COLO829 (cell line): ENCODE measurements at regions not wholly inside any gene's neighbourhood (a gene's known extent, or its start where the extent isn't known, plus 50 kb on each side); places are given as distances from the start of the nearest gene placed in this dataset.

ENCODE experiments used
- DNase-seq: peaks from one replicate; pipeline ENCODE4 v3.0.0; 2012; ENCODE audit warnings: low spot score

DNA sequence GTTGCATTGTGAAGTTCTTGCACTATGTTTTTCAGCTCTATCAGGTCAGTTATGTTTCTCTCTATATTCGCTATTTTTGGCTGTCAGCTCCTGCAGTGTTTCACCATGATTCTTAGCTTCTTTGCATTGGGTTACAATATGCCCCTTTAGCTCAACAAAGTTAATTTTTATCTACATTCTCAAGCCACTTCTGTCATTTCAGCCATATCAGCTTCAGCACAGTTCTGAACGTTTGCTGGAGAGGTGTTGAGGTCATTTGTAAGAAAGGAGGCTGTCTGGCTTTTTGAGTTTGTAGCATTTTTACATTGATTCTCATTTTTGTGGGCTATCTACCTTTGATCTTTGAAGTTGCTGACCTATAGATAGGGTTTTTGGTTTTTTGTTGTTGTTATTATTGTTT lies 573.2 kb upstream of the RGS18 start:
- no peak for DNase-seq

DNA sequence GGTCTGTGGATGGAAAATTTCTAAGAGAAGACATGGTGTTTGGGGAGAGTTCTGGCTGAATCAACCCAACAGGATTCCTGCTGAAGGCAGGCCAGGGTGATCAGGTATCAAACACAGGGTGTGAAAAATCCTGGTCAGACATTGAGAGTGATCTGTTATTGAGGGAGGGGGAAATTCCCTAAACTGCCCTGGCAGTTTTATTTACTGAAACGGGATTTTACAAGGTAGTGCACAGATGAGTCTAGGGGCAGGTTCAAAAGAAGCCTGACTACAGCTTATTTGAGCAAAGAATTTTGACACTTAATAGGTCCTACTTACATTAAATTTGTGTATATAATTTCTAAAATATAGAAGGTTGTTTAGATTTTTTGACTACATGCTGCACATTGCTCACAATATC lies 569.4 kb upstream of the RGS18 start:
- DNase-seq: no peak

DNA sequence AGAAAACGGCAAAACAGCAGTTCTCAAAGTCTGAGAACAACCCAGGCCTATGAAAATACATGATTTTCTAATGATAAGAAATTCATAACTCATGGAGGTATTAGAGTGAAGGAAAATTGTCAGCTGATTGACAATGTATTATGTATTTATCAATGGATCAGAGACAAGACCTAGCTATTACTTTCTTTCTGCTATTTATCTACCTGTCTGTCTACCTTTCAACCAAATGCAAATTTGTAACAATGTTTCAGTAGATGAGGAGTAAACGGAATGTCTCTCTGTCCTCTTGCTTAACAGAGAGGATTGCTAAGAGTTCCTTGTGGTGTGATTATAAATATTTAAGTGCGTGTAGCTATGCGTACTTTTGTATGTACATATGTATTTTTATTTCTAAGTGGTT lies 568.7 kb upstream of the RGS18 start:
- DNase-seq: no peak

- no peak for DNase-seq
Measured at GRCh38 chr1:191590578-191590977, 567.7 kb upstream of the RGS18 start.

DNA sequence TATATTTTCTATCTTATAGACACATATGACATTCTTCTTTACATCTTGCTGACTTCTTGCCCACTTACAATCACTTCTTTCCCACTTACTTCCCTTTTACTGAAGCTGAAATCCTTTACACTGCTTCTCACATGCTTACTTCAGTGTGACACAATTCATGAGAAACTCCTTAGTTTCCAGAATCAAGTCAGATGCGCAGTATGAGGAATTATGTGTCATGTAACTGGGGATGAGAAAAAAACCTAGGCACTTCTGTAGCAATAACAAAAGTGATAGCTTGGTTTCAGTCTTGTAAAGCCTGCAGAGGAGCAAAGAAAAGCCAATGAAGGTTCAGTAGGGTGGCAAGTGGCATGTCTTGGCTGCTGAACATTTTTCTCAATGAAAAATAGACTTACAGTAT lies 566.2 kb upstream of the RGS18 start:
- no peak for DNase-seq

DNA sequence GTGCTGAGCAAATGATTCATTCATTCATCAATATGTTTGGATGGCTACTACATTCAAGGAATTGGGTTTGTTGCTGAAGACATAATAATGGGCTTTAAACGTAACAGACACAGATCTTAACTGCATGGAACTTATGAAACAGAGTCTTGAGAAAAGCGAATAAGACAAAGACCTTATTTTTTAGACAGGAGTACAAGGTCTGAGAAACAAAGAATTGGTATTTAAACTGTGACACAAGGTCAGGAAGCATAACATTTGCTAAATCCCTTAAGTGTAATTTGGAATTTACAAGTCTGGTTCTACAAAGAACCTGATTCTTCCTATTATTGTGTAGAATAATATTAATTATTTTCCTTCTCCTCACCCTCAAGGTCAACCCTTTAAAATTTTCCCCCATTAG lies 565.4 kb upstream of the RGS18 start:
- DNase-seq: peak; percentile 3

GRCh38 chr1:191595170-191595569 lies 563.1 kb upstream of the RGS18 start:
- DNase-seq: no peak

DNA sequence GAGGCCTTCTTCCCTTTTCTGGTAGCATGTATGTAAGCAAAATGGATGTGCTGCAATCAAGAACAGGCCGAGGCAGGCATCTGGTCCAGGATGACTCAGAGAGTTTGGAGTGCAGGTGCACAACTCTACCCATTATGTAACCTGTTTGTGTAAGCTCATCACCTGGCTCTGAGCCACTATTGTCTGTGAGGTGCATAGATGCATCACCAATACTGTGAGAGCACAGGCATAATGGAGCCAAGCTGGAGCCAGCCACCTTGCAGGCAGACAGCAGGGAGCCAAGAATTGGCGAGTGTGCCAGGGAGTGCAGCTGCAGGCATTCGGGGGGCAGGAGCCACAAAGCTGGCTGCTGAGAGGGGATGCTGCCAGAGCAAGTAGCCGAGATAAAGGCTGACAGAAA lies 549.9 kb upstream of the RGS18 start:
- no peak for DNase-seq

DNA sequence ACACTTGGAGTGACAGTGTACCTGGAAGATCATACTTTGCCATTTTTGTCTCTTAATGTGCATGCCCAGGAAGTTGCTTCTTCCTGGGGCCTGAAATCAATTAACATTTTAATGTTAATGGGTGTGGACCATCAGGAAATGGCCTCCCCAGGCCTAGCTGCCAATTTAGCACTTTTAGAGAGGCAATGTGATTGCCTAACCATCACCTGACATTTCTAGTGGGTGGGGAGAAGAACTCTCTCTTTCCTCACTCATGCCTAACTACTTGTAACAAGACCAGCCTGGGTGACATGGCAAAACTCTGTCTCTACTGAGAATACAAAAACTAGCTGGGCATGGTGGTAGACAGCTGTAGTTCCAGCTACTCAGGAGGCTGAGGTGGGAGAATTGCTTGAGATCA lies 549.0 kb upstream of the RGS18 start:
- no peak for DNase-seq

DNA sequence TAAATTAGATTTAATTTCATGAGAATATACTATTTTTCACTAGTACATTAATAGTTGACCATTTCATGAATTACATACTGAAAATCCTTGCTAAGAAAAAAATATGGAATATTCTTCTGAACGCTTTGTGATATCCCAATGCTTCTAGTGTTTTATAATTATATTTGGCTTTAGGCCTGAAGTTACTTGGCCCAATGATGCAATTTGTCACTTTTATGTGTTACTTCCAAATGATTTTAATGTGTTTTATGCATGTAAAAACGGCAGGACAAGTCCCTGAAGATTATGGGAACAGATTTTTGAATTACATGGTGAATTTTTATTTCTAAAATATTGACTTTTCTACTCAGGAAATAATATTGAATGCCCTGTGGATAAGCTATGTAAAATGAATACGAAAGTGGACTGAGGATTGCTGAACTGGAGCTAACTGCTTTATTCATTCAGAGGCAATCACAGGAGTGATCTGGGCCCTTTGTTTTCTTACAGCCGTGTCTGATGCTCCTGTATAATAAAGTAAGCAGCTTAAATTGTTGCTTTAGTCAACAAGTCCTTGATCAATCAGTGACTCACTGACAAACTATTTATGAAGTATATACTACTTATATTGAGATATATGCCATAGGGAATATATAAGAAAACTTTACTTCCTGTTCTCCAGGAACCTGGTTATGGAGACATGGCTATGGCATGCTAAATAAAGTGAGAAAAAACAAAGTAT lies 543.0 kb upstream of the RGS18 start:
- DNase-seq: no peak

DNA sequence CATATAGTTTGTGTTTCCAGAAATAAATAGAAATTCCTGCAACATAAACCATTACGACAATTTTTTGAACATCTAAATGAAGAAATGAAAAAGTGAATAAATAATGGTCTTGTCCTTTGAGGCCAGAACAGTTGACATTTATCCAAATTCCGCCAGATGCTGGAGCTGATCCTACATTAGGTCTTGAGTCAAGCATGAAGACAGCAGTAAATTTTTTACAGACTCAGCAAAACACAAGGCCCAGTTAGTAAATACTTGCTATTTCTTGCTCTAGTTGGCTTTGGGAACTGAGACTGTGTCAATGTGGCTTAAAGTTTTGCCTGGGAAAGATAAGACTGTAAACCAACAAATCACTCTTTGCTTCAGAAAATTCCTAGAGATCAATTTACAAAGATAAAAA lies 540.1 kb upstream of the RGS18 start:
- DNase-seq: no peak

DNA sequence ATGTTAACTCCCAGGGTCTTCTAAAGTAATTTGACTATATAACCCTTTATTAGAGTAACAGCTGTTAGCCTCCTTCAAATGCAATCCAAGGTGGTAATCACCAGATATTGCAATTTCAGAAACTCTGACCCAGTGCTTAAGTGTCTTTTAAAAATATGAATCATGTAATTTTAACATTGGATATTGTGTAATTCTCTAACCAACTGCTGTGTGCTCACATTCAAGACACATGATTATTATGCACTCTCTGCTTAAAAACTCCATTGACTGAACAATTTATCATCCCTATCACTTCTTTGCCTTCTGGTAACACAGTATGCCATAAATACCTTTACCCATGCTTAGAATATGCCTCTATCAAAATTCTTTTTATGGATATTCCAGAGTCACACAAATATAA lies 537.4 kb upstream of the RGS18 start:
- DNase-seq: no peak

DNA sequence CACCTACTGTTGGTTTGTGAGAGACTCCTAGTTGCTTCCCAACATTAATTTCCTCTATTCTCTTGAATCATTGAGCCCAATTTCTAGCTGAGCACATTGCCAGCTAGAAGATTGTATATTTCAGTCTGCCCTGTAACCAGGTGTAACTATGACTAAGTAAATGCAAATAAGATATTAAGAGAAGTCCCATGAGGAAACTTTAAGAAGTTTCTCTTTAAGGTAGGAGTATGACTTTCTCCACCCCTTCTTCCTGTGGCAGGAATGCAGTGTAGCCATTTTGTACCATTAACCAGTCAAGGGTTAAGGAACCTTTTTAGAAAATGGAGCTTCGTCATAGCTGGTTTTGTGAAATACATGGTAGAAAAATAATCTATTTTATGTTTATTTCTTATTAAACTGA lies 534.2 kb upstream of the RGS18 start:
- DNase-seq: no peak

DNA sequence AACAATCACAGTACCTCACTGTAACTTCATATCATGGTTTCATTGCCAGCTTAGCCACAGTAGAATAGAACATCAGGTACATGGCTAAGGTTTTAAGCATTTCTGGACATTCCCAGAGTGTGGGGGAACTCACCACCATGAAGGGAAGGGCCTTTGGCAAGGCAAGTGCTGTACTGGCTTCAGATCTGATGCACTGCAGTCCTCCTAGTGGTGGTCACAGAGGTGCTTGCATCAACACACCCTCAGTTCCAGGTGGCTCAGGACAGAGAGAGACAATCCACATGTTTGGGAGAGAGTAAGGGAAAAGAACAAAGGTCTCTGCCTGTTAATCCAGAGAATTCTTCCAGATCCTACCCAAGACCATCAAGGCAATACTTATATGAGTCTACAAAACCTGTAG lies 528.4 kb upstream of the RGS18 start:
- DNase-seq: no peak

DNA sequence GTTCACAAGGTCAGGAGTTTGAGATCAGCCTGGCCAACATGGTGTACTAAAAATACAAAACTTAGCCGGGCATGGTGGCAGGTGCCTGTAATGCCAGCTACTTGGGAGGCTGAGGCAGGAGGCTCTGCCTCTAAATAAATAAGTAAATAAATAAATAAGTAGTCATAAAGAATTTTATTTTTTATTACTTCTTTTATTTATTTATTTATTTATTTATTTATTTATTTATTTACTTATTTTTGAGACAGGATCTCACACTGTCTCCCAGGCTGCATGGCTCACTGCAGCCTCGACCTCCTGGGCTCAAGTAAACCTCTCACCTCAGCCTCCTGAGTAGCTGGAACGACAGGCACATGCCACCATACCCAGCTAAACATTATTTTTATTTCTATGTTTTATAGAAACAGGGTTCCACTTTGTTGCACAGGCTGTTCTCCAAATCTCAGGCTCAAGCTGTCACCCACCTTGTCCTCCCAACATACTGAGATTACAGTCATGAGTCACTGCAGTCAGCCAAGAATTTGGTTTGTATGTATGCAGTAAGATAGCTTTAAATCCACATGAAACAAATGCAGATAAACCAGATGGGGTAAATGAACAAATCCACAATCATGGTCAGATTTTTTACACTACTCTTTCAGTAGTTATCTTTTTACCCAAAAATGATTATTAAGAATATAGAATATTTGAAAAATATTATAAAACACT lies 523.3 kb upstream of the RGS18 start:
- no peak for DNase-seq

DNA sequence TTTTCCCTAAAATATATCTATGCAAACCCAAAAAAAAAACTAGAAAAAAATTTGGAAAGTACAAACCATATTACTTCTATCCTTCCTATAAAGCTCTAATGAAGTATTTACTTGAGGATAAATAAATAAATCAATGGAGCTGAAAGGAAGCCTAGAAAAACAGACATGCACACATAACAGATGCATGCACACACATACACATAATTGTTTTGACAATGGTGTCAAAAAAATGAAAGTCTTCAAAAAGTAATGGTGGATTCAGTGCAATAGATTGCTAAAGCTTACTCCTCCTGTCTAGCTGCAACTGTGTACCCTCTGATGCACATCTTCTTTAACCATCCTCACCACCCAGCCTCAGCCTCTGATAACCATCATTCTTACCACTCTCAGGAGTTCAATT lies 521.9 kb upstream of the RGS18 start:
- DNase-seq: no peak

DNA sequence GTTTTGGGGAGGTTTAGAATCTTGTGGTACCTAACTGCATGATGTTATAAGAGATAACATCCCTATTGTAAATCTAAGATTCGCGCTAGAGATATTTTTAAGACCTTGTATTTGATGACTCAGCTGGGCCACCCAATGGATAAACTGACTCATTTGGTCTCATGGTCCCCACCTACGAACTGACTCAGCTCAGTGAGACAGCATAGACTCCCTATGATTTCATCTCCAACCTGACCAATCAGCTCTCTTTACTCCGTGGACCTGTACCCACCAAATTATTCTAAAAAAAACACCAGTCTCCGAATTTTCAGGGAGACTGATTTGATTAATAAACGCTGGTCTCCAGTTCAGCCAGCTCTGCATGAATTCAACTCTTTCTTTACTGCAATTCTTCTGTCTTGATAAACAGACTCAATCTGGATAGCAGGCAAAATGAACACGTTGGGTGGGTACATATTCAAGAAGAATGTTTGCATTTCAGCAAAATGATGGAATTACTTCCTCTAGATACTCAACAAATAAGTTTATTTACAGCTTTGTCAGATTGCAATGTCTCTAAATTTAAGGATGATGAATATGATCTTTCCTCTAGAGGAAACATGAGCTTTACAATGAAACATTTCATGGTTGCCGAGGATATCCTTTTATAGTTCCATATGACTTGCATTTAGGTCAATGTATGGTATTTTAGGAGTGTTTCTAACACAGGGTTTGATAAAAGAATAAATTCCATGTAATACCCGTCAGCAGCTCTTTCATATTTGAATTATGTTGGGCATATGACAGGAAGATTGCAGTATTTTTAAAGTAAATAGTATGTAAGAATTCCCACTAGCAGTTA lies 516.6 kb upstream of the RGS18 start:
- DNase-seq: no peak

DNA sequence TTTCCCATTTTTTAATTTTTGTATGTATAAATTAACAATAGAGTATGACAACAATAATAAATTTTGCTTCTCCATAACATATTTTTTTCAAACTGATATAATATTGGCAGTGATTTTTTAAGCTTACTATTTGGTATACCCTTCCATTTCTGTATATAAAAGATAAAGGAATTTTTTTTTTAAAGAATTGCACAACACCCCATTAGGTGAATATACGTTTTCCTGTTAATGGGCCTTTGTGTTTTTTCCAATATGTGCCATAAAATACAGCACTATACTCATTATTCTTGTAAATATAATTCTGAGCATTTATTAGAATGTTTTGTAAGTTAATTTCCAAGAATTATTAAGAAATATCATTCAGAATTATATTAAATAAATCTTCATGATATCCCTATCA lies 515.2 kb upstream of the RGS18 start:
- no peak for DNase-seq

DNA sequence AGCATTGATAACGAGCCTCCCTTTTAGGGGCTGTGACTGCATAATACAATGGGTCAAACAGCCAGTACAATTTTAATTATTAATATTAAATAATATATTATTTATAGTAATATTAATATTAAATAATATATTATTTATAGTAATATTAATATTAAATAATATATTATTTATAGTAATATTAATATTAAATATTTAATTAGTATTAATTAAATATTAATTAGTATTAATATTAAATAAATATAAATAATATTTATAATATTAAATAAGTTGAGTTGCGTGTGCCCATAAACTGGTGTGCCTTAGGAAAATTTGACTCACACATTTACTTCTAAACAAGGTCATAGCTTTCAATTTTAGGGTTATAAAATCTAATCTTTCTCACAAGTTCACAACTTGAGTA lies 509.3 kb upstream of the RGS18 start:
- DNase-seq: no peak

DNA sequence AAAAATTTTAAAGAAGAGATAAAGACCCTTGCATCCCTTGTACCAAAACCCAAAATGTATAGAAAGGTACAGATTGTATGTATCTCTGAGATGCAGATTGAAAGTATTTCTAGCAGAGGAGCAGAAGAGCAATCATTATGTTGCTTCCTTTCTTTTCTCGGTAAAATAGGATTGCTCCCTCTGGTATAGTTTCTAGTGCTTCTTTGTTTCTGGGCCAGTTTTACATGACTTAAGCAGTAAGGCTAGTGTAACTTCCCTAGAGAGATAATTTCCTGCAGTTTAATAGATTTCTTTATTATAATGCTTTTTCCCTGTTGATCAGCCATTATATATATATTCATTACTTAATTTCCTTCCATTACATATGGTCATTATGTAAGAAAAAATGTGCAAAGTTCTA lies 496.2 kb upstream of the RGS18 start:
- no peak for DNase-seq

- DNase-seq: peak; percentile 26
Measured at GRCh38 chr1:191662746-191663145, 495.5 kb upstream of the RGS18 start.

DNA sequence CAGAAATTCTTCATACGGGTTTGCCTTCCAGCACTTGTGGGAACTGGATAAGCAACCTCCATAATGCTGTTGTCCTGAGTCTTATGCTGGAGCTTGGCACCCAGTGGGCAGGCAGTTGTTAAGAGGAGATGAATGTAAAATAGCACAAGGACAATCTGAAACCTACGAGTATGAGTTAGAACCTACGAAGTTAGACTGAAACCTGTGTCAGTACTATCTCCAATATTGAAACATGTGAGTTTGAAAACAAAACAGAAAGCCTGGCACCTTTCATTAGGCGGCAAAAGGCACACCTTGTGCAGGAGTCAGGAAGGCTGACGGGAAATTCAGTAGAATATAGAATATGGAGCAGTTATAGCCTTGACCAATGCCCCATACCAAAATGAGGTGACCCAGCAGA lies 489.7 kb upstream of the RGS18 start:
- DNase-seq: no peak

- DNase-seq: no peak
Measured at GRCh38 chr1:191669629-191670028, 488.6 kb upstream of the RGS18 start.
